NCI-H82 (cell line): ENCODE measurements at regions not wholly inside any gene's neighbourhood (a gene's known extent, or its start where the extent isn't known, plus 50 kb on each side); places are given as distances from the start of the nearest gene placed in this dataset.

Experiments
- DNase-seq: peaks from one replicate; lab custom pipeline; 2025; lab: John Stamatoyannopoulos, UW

GRCh38 chr21:37967036-37967435 lies 50.8 kb upstream of the KCNJ6 start:
- no peak for DNase-seq

- no peak for DNase-seq
These were observed 52.5 kb upstream of the KCNJ6 start for GRCh38 chr21:37968744-37969143.

- no peak for DNase-seq
These were observed 54.3 kb upstream of the KCNJ6 start for GRCh38 chr21:37970548-37970947.

GRCh38 chr21:37971390-37971950 lies 55.2 kb upstream of the KCNJ6 start:
- DNase-seq: peak; percentile 8

- no peak for DNase-seq
These were observed 57.8 kb upstream of the KCNJ6 start for GRCh38 chr21:37974081-37974480.

GRCh38 chr21:37982496-37983318 lies 66.5 kb upstream of the KCNJ6 start:
- no peak for DNase-seq

- no peak for DNase-seq
These were observed 67.3 kb upstream of the KCNJ6 start for GRCh38 chr21:37983336-37984095.

- DNase-seq: no peak
These were observed 68.2 kb upstream of the KCNJ6 start for GRCh38 chr21:37984416-37984815.

GRCh38 chr21:37986000-37986399 lies 69.7 kb upstream of the KCNJ6 start:
- DNase-seq: no peak

- DNase-seq: peak; percentile 20
These were observed 70.6 kb upstream of the KCNJ6 start for GRCh38 chr21:37986751-37987399.

- no peak for DNase-seq
These were observed 71.4 kb upstream of the KCNJ6 start for GRCh38 chr21:37987668-37988067.

GRCh38 chr21:37993071-37993470 lies 76.8 kb upstream of the KCNJ6 start:
- DNase-seq: no peak

- DNase-seq: no peak
These were observed 78.0 kb upstream of the KCNJ6 start for GRCh38 chr21:37994211-37994610.

- DNase-seq: no peak
These were observed 96.4 kb upstream of the KCNJ6 start for GRCh38 chr21:38012672-38013071.

GRCh38 chr21:38013741-38014140 lies 97.5 kb upstream of the KCNJ6 start:
- no peak for DNase-seq

GRCh38 chr21:38014298-38014697 lies 98.0 kb upstream of the KCNJ6 start:
- no peak for DNase-seq

GRCh38 chr21:38027901-38028498 lies 111.7 kb upstream of the KCNJ6 start:
- DNase-seq: no peak

- no peak for DNase-seq
These were observed 116.0 kb upstream of the KCNJ6 start for GRCh38 chr21:38032082-38032801.

GRCh38 chr21:38036016-38036415 lies 119.8 kb upstream of the KCNJ6 start:
- no peak for DNase-seq

- no peak for DNase-seq
These were observed 121.2 kb upstream of the KCNJ6 start for GRCh38 chr21:38037416-38037815.

- peak; percentile 24 for DNase-seq
These were observed 123.1 kb upstream of the KCNJ6 start for GRCh38 chr21:38039369-38039768.
